PC-3 (cell line): ENCODE measurements at regions not wholly inside any gene's neighbourhood (a gene's known extent, or its start where the extent isn't known, plus 50 kb on each side); places are given as distances from the start of the nearest gene placed in this dataset.

Experiments used
- EZH2 ChIP-seq: fragments of 300-600 bp; sonication (generic); IDR thresholded peaks from one replicate; pipeline ENCODE4 v1.6.1; 2017; ENCODE audit warnings: antibody characterized with exemption, mild to moderate bottlenecking, low read length; ENCODE audit not compliant: unreplicated experiment
- EZH2phosphoT487 ChIP-seq: fragments of 300-600 bp; sonication (generic); IDR thresholded peaks from 2 replicates; pipeline ENCODE4 v1.6.1; 2018; ENCODE audit warnings: mild to moderate bottlenecking, antibody characterized with exemption, low read length, borderline replicate concordance
- TF ChIP-seq, protein P1 (sequence below): fragments of 300-600 bp; sonication (generic); conservative IDR thresholded peaks from 2 replicates; pipeline ENCODE4 v1.5.1; 2017; ENCODE audit warnings: antibody characterized with exemption, low read depth, mild to moderate bottlenecking, low read length

DNA sequence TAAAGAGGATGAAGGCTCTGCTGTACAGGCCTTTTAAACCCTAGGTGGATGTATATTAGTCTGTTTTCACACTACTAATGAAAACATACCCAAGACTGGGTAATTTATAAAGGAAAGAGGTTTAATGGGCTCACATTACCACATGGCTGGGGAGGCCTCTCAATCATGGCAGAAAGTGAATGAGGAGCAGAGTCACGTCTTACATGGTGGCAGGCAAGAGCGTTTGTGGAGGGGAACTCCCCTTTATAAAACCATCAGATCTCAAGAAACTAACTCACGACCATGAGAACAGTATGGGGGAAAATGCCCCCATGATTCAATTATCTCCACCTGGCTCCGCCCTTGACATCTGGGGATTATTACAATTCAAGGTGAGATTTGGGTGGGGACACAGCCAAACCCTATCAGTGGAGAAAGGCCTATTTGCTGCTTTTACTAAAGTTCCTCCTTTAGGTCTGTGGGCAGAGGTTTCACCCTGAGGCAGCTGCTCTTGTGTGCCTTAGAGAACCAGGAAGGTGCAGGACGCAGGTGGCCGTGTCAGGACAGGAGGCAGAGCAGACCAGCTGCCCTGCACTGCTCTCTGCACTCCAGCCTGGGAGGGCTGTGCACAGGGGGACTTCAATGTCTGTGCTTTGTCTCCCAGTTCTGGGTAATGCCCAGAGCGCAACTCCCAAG is 178.8 kb upstream of the HDAC4 start:
- TF ChIP-seq, protein P1, sequence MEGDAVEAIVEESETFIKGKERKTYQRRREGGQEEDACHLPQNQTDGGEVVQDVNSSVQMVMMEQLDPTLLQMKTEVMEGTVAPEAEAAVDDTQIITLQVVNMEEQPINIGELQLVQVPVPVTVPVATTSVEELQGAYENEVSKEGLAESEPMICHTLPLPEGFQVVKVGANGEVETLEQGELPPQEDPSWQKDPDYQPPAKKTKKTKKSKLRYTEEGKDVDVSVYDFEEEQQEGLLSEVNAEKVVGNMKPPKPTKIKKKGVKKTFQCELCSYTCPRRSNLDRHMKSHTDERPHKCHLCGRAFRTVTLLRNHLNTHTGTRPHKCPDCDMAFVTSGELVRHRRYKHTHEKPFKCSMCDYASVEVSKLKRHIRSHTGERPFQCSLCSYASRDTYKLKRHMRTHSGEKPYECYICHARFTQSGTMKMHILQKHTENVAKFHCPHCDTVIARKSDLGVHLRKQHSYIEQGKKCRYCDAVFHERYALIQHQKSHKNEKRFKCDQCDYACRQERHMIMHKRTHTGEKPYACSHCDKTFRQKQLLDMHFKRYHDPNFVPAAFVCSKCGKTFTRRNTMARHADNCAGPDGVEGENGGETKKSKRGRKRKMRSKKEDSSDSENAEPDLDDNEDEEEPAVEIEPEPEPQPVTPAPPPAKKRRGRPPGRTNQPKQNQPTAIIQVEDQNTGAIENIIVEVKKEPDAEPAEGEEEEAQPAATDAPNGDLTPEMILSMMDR, result no peak
- no peak for TF ChIP-seq EZH2
- TF ChIP-seq EZH2phosphoT487, result no peak
